NCI-H69 (cell line): ENCODE measurements at regions not wholly inside any gene's neighbourhood (a gene's known extent, or its start where the extent isn't known, plus 50 kb on each side); places are given as distances from the start of the nearest gene placed in this dataset.

ENCODE experiments used
- DNase-seq: peaks from one replicate; lab custom pipeline; 2025; lab: John Stamatoyannopoulos, UW

DNA sequence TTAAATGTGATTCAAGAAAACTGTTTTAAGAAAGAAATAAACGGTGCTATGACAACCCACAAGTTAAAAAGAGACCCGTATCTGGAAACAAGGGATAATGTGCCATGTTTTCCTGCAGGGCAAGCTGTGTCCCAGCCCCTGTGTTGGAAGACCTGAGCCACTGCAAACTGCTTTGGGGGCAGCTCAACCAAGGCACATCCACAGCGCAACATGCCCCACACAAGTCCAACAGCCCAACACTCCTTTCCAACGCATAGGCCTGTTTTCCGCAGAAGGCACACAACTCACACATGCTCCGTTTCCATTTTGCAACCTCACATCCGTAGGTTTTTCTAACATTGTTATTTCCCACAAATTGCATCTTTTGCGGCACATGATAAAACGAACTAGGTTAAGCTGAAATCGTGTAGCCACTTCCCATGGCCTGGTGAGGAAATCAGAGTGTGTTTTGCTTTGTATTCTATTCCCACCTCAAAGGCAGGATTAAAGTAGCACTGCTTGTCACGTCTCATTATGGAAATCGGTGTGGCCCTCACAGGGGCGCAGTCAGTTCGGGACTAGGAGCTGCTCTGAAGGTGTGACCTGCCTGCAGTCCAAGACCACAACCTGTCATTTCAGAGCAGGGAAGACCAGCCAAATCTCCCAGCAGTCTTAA, 50.5 kb upstream of the ZNF516 start:
- no peak for DNase-seq

DNA sequence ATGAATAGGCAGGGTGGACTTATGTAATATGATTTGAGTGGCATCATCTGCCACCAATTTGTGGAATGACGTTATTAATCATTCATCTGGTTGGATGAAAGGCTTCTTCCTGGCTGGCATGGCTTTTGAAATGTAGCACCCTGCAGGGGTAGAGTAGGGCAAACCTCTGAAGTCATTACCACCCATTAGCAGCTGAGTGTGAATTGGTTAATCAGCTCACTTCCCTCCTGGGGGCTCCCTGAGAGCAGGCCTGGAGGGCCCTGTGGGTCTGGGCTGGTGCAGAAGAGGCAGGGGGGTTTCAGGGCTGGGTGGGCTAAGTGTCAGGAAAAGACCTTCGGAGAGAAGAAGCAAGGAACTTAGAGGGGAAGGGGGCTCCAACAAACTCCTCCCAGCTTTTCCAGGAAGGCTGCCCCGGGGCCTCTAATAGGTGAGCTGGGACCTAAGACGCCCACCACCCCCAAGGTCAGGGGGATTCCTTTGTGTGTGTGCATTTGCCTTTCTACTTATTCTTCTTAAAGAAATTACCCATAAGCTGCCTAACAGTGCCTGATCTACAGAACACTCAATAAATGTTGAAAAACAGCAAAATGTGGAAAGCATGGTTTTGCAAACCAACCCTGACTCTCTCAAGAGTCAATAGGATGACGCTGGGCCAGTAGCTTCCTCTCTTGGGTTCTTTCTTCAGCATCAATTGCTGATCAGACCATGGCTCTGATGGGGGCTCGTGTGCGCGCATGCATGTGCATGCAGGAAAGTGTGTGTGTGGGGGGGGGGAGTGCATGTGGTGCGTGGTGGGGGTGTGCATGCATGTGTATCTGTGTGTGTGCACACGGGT, 49.7 kb upstream of the ZNF516 start:
- peak; percentile 86 for DNase-seq
